Cardiac muscle cell (in vitro differentiated cells and primary cell): ENCODE measurements at regions not wholly inside any gene's neighbourhood (a gene's known extent, or its start where the extent isn't known, plus 50 kb on each side); places are given as distances from the start of the nearest gene placed in this dataset.

Experiments
- DNase-seq, 2 donors: peaks; one replicate each; pipeline versions ENCODE4 v3.0.0 to v3.0.0-alpha.2; 2010 to 2017; ENCODE audit warnings: low read depth in 1 of 2, low spot score in 1 of 2
- H3K27ac ChIP-seq: fragments of 200-600 bp; sonication (generic); 2 replicates; pipeline ENCODE4 v1.5.1; 2016
- H3K27me3 ChIP-seq: fragments of 200-600 bp; sonication (generic); 2 replicates; pipeline ENCODE4 v1.6.0; 2016; ENCODE audit warnings: control low read depth
- H3K36me3 ChIP-seq: fragments of 200-600 bp; sonication (generic); 2 replicates; pipeline ENCODE4 v1.5.1; 2016; ENCODE audit warnings: control low read depth
- H3K4me1 ChIP-seq: fragments of 200-600 bp; sonication (generic); 2 replicates; pipeline ENCODE4 v1.8.1; 2017; ENCODE audit warnings: low read depth, mild to moderate bottlenecking, mixed run types
- H3K4me3 ChIP-seq: fragments of 200-600 bp; sonication (generic); 2 replicates; pipeline ENCODE4 v1.5.1; 2016; ENCODE audit warnings: mild to moderate bottlenecking
- H3K9me3 ChIP-seq: fragments of 200-600 bp; sonication (generic); 2 replicates; pipeline ENCODE4 v1.5.1; 2017; ENCODE audit warnings: low read depth, mild to moderate bottlenecking, control low read depth
- TF ChIP-seq, protein P1 (sequence below): IDR thresholded peaks from 2 replicates; pipeline ENCODE4 v1.5.1; 2012; ENCODE audit warnings: low read depth, mild to moderate bottlenecking, low read length

DNA sequence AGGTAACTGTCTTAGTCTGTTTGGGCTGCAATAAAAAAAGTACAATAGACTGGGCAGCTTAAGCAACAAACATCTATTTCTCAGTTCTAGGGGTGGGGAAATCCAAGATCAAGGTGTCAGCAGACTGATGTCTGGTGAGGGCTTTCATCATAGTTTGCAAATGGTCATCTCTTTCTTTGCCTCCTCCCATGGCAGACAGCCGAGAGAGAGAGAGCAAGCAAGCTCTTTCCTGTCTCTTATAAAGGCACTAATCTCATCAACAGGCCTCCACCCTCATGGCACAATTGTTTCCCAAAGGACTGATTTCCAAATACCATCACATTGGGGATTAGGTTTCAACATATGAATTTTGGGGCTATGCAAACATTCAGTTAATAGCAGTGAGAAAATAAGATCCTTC is 445.6 kb upstream of the FLRT2 start:
- Histone ChIP-seq H3K27ac (no peak overlapping the region), H3K36me3 (no peaks in the 10 kb centered on the region), H3K4me1 (peaks cover 13% of the 10 kb centered on the region), H3K9me3 (no peaks in the 10 kb centered on the region), H3K27me3 (no peaks in the 10 kb centered on the region), H3K4me3 (no peak overlapping the region)
- DNase-seq: no peak
- TF ChIP-seq, protein P1, sequence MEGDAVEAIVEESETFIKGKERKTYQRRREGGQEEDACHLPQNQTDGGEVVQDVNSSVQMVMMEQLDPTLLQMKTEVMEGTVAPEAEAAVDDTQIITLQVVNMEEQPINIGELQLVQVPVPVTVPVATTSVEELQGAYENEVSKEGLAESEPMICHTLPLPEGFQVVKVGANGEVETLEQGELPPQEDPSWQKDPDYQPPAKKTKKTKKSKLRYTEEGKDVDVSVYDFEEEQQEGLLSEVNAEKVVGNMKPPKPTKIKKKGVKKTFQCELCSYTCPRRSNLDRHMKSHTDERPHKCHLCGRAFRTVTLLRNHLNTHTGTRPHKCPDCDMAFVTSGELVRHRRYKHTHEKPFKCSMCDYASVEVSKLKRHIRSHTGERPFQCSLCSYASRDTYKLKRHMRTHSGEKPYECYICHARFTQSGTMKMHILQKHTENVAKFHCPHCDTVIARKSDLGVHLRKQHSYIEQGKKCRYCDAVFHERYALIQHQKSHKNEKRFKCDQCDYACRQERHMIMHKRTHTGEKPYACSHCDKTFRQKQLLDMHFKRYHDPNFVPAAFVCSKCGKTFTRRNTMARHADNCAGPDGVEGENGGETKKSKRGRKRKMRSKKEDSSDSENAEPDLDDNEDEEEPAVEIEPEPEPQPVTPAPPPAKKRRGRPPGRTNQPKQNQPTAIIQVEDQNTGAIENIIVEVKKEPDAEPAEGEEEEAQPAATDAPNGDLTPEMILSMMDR: no peak

DNA sequence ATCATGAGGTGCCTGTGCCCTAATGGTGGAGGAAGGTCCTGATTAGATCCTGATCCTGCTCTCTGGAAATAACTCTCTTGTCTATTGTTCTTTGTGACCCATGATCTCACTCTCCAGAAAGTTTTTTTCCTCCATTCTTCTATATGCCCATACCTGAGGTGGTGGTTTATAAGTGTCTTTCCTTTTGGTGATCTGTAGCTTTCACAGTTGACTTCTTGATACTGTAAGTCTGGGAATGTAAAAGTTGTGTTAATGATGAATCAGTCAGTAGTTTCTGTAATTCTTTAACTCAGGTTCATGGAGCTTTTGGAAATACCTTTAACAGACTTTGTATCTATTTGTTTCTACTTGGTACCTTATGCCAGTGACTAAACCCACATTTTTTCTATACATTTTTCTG is 444.0 kb upstream of the FLRT2 start:
- Histone ChIP-seq H3K27ac (no peak overlapping the region), H3K4me1 (peaks cover 2% of the 10 kb centered on the region), H3K36me3 (no peaks in the 10 kb centered on the region), H3K9me3 (no peaks in the 10 kb centered on the region), H3K4me3 (no peak overlapping the region), H3K27me3 (no peaks in the 10 kb centered on the region)
- TF ChIP-seq, protein P1: no peak
- no peak for DNase-seq

DNA sequence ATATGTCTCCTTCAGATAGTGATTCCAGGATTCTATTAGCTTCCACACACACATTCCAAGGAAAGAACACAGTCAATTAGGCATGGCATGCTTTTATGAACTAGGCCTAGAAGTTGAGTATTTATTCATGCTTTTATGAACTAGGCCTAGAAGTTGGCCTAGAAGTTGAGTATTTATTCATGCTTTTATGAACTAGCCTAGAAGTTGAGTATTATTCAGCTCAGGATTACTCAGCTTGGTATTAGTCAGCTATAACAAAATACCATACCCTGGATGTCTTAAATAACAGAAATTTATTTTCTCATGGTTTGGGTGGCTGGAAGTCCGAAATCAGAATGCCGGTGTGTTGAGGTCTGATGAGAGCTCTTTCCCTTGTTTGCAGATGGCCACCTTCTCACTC is 442.7 kb upstream of the FLRT2 start:
- Histone ChIP-seq H3K9me3 (no peaks in the 10 kb centered on the region), H3K27me3 (no peaks in the 10 kb centered on the region), H3K27ac (no peak overlapping the region), H3K4me1 (no peaks in the 10 kb centered on the region), H3K36me3 (no peaks in the 10 kb centered on the region), H3K4me3 (no peak overlapping the region)
- TF ChIP-seq, protein P1: no peak
- no peak for DNase-seq

DNA sequence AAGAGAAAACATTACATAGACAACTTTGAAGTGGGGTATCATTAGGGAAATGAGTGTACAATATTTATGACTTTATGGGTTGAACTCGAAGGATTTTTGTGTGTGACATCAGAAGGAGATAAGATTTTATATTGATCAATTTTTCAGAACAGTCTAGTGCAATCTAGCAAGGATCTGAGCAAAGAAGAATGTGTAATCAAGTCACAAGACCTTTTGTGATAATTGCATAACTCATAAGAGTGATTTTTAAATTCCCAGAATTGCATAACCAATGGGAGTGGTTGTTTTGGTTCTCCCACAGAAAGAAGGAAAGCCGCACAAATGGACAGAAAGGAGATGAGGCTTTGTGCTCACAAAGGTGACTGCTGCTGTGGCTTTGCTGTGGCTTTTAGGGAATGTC is 441.8 kb upstream of the FLRT2 start:
- Histone ChIP-seq H3K9me3 (no peaks in the 10 kb centered on the region), H3K27me3 (no peaks in the 10 kb centered on the region), H3K4me3 (no peak overlapping the region), H3K27ac (no peak overlapping the region), H3K36me3 (no peaks in the 10 kb centered on the region), H3K4me1 (no peaks in the 10 kb centered on the region)
- DNase-seq: peak in 1 of 2 donors; percentile 16
- TF ChIP-seq, protein P1: no peak

DNA sequence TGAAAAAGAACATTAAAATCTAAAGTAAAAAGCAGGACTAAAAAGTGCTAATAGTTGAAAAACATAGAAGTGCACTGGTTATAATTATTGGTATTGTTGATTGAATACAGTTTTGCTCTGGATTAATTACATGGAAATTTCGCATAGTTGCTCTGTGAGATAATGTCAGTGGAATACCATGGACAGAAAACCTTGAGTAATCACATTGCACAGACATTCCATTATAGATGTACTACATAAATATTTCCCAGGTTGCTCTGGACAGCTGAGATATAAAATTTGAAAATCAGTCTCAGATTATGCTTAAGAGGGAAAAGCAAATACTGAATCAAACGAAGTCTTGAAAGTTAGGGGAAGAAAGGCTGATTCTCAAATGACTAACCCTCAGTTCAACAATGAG is 439.3 kb upstream of the FLRT2 start:
- Histone ChIP-seq H3K4me1 (no peaks in the 10 kb centered on the region), H3K27ac (no peak overlapping the region), H3K4me3 (no peak overlapping the region), H3K27me3 (no peaks in the 10 kb centered on the region), H3K36me3 (no peaks in the 10 kb centered on the region), H3K9me3 (no peaks in the 10 kb centered on the region)
- TF ChIP-seq, protein P1: no peak
- DNase-seq: no peak

DNA sequence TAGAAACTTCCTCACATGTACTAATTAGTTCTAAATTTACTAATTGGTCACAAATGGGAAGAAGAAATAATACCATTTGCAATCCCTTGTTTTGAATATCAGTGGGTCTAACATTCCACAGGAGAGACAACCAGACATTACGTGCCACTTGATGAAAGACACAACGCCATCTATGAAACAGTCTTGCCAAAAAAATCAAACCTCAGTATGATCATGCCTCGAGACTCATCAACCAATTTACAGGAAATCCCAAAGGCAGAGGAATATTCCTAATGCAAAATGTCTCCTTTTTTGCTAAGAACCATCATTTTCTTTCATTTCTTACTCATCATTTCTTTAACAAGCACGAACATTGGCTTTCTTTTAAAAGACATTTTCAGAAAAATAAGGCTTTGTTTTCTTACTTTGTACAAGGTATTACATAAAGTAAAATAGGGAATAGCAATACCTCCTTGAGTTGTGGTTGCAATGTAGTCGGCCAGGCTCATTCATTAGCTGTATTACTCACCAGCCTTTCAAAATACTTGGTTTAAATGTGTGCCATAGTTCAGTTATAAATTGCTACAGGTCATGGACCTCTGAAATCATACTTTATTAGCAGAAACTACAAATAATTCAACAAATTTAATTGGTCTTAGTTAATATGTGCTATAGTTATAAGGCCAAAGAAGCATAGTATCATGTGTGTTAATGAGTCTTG is 436.2 kb upstream of the FLRT2 start:
- Histone ChIP-seq H3K36me3 (no peaks in the 10 kb centered on the region), H3K9me3 (no peaks in the 10 kb centered on the region), H3K27me3 (no peaks in the 10 kb centered on the region), H3K4me1 (no peaks in the 10 kb centered on the region), H3K4me3 (no peak overlapping the region), H3K27ac (no peak overlapping the region)
- DNase-seq: peak in 1 of 2 donors; percentile 19
- TF ChIP-seq, protein P1: no peak
